ENCODE measurements at regions not wholly inside any gene's neighbourhood (a gene's known extent, or its start where the extent isn't known, plus 50 kb on each side); places are given as distances from the start of the nearest gene placed in this dataset.

DNA sequence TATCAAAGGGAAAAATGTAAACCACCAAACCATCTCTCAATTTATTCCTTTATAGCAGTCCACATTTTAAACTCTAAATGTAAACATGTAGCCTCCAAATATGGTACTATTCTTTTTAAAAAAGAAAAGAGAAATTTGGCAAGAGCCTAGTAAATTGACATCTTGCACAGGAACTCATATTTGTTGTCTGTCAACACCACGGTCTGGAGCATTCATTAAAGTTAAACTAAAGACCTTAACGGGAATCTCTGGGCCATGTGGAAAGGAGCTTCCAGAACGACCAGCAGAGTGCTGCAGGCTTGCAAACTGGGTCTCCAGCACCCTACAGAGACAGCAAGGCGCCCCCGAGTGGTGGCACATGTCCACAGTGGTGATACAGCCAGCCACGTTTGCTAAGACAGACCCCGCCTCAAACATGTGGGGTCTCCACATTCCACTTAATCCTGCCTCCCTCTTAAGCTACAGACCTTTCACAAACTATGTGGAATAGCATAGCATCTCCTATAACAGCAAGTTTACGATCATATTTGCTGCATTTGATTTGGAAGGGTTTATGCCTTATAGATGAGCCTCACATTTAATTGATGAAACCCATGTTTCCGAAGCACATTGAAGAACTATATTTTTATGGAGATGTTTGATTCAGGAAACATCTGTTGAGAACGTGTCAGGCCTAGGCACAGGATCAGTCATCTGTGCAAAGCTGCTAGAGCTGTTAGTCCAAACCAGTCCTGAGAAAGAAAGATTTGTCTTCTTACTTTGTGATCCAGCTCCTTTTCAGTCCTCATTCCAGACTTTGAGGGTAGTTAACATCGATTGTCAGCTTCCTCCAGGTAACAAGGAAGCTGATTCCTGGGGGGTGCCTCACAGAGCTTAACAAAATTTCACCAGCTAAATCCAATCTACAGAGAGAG lies 96.4 kb upstream of the BACE2 start:
- no peak for FAIRE-seq
- TF ChIP-seq, protein P1, sequence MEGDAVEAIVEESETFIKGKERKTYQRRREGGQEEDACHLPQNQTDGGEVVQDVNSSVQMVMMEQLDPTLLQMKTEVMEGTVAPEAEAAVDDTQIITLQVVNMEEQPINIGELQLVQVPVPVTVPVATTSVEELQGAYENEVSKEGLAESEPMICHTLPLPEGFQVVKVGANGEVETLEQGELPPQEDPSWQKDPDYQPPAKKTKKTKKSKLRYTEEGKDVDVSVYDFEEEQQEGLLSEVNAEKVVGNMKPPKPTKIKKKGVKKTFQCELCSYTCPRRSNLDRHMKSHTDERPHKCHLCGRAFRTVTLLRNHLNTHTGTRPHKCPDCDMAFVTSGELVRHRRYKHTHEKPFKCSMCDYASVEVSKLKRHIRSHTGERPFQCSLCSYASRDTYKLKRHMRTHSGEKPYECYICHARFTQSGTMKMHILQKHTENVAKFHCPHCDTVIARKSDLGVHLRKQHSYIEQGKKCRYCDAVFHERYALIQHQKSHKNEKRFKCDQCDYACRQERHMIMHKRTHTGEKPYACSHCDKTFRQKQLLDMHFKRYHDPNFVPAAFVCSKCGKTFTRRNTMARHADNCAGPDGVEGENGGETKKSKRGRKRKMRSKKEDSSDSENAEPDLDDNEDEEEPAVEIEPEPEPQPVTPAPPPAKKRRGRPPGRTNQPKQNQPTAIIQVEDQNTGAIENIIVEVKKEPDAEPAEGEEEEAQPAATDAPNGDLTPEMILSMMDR (IDR thresholded peaks at IDR 0.05; ENCODE audit: insufficient read depth, missing control alignments) = no peak

DNA sequence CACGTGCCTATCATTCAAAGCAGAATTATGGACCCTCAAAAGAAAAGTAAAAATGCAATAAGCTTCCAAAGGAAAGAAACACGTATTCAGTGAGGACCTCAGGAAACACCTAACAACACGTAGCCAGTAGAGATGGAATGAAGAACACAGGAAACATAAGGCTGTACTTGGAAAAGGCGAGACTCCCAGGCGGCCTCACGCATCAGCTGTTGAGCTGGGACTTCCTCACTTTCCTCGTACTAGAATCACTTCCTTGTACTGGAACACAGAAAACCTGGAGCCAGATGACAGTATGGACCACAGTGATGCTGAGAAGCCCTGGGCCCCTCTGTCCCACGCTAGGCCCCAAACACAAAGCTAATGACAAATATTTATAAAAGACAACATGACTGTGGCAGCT lies 94.4 kb upstream of the BACE2 start:
- FAIRE-seq = no peak
- DNase-seq (ENCODE audit: insufficient read length, low spot score) = no peak
- TF ChIP-seq, protein P1 (IDR thresholded peaks at IDR 0.05; ENCODE audit: insufficient read depth, missing control alignments) = no peak

More for the DNA sequence above, 96.4 kb upstream of the BACE2 start:
- no peak for DNase-seq (ENCODE audit: insufficient read length, low spot score)

DNA sequence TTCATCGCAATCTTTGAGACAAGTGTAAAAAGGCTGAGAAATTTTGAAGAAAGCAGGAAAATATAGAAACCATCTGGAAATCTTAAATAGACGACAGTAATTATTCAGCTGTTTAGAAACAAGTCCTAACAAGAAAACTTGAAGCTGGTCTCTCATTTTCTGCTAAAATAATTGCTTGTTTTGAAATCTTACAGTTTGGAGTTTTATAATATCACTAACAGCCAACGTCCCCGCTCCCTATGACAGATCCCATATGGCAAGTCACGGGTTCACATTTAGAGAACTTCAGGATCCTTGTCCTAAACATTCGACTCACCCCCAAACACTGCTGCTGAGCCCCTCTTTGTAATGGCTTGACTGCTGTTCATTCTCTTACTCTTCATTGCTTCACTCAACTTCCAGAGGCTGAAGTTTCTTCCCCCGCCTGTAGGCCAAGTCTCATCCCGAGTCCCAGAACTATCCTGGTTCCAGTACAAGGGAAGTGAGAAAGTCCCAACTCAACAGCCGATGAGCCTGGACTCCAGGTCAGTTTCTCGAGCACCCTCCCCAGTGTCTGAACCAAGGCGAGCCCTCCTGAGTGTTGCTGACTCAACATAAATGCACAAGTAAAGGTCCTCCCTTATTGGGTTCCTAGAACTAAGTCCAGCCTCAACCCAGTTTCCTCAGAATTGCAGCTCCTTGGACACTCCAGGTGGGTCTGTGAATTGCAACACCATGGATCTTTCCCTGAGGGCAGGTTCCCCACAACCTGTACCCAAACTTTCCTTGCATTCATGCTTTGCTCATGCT lies 93.4 kb upstream of the BACE2 start:
- TF ChIP-seq, protein P1 (IDR thresholded peaks at IDR 0.05; ENCODE audit: insufficient read depth, missing control alignments) = no peak
- DNase-seq (ENCODE audit: insufficient read length, low spot score) (no peak), FAIRE-seq (no peak)

DNA sequence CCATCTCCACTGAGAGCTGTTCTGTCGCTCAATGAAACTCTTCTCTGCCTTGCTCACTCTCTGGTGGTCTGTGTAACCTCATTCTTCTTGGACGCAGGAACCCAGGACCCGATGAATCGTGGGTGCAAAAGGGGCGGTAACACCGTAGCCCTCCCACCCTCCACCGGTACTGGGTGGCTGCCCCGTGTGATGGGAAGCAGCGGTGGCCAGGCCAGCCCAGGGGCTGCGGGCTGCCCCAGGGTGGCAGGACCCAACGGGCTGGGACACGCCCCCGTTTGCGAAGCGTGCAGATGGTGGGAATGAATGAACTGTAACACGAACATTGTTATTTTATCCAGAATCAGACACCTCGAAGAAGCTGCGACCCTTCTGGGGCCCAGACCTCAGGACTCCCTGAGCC lies 92.3 kb upstream of the BACE2 start:
- no peak for FAIRE-seq
- TF ChIP-seq, protein P1 (IDR thresholded peaks at IDR 0.05; ENCODE audit: insufficient read depth, missing control alignments) = no peak

DNA sequence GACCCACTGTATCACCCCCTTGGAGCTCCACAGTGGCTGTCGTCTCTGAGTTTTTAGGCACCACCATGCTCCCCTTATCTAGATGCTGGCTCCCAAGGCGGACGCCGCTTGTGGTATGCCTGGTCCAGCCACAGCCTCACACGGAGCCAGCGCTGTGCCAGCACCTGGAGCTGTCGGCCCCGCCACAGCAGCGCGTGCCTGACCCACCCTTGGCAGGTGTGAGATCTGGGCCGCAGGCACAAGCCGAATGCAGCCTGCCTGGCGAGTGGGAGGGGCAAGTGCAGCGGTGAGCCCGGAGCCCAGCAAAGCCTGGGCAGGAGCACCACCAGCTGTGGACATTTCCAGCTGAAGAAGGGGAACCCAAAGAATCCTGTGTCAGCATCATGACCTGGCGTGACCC lies 91.9 kb upstream of the BACE2 start:
- DNase-seq (ENCODE audit: insufficient read length, low spot score) (no peak), FAIRE-seq (no peak)
- TF ChIP-seq, protein P1 (IDR thresholded peaks at IDR 0.05; ENCODE audit: insufficient read depth, missing control alignments) = no peak

More for the DNA sequence above, 92.3 kb upstream of the BACE2 start:
- no peak for DNase-seq (ENCODE audit: insufficient read length, low spot score)

DNA sequence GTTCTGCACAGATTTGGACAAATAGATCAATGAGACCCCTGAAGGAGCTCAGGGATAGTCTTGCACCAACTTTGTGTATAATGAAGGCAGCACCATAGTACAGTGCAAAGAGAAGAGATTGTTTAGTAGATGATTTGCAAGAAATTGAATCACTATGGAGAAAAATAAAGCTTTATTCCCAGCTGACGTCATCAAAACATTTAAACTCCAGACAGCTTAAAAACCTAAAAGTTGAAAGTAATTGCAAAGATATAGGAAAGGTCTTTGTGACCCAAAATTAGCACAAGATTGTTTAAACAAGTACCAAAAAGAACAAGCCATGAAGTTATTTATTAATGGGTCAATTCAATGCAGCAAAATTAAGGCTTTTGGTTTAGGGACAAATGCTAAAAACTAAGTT lies 88.8 kb upstream of the BACE2 start:
- TF ChIP-seq, protein P1 (IDR thresholded peaks at IDR 0.05; ENCODE audit: insufficient read depth, missing control alignments) = no peak
- FAIRE-seq (no peak), DNase-seq (ENCODE audit: insufficient read length, low spot score) (no peak)

Measured in D721Med (cell line).